Prostate gland (tissue), 2 donors: ENCODE measurements at regions not wholly inside any gene's neighbourhood (a gene's known extent, or its start where the extent isn't known, plus 50 kb on each side); places are given as distances from the start of the nearest gene placed in this dataset.

ENCODE experiments used
- DNase-seq: peaks from one replicate; pipeline ENCODE4 v3.0.0-alpha.2; 2019; ENCODE audit warnings: low spot score
- H3K27ac ChIP-seq, 2 donors: fragments of 200-600 bp; sonication (generic); 2 replicates each; pipeline ENCODE4 v1.5.1; 2017 to 2019
- H3K27me3 ChIP-seq: fragments of 200-600 bp; sonication (generic); replicated peaks from 2 replicates; pipeline ENCODE4 v1.5.1; 2019; ENCODE audit not compliant: insufficient read depth
- H3K36me3 ChIP-seq, 2 donors: fragments of 200-600 bp; sonication (generic); 1 replicate in 1 of 2; 2 replicates in 1 of 2; pipeline versions ENCODE4 v1.5.1 to v1.8.1; 2017 to 2019
- H3K4me1 ChIP-seq: fragments of 200-600 bp; sonication (generic); replicated peaks from 2 replicates; pipeline ENCODE4 v1.5.1; 2019
- H3K4me3 ChIP-seq, 2 donors: fragments of 200-600 bp; sonication (generic); 2 replicates each; pipeline ENCODE4 v1.5.1; 2017 to 2019
- H3K9me3 ChIP-seq: fragments of 200-600 bp; sonication (generic); 2 replicates; pipeline ENCODE4 v1.5.1; 2017
- CTCF ChIP-seq, 4 experiments: fragments of 200-600 bp in 2 of 4; fragments of 450-650 bp in 2 of 4; sonication (generic) in 2 of 4; IDR thresholded peaks; 1 replicate in 3 of 4; 2 replicates in 1 of 4; pipeline ENCODE4 v1.5.1; 2016 to 2019; ENCODE audit warnings: antibody characterized with exemption in 4 of 4, mild to moderate bottlenecking in 2 of 4, moderate library complexity in 2 of 4
- POLR2A ChIP-seq: fragments of 450-650 bp; IDR thresholded peaks from one replicate; pipeline ENCODE4 v1.6.1; 2016; ENCODE audit warnings: antibody characterized with exemption, mild to moderate bottlenecking
- POLR2AphosphoS5 ChIP-seq: sonication (generic); formaldehyde crosslinking; IDR thresholded peaks from one replicate; pipeline ENCODE4 v1.6.1; 2017; ENCODE audit warnings: antibody characterized with exemption
- WGBS: methylation state at CpG from one replicate; pipeline ENCODE4 v1.1.5; 2018; 5-methylcytosine and 5-hydroxymethylcytosine counted together
- intact Hi-C: fragments of 100-400 bp; cut with DNase I; formaldehyde crosslinking; loops from one replicate; pipeline ENCODE4 v1.14.2; 2022

- no peaks in the 10 kb centered on the region for H3K27me3 ChIP-seq
- no peak overlapping the region for H3K27ac ChIP-seq
- WGBS, result 68% methylated on average over 10 of the region's 10 CpGs
- intact Hi-C loops, result no loop called here
- no peak for DNase-seq
- no peak for TF ChIP-seq CTCF (IDR thresholded peaks at IDR 0.05)
- no peak for TF ChIP-seq POLR2AphosphoS5
- TF ChIP-seq POLR2A, result no peak
- no peaks in the 10 kb centered on the region for H3K9me3 ChIP-seq
- H3K36me3 ChIP-seq, result no peaks in the 10 kb centered on the region
- no peaks in the 10 kb centered on the region for H3K4me1 ChIP-seq
- no peak overlapping the region for H3K4me3 ChIP-seq
Observed at GRCh38 chr16:13561291-13562070, 358.5 kb upstream of the ERCC4 start.

GRCh38 chr16:13568803-13569202 lies 351.2 kb upstream of the ERCC4 start:
- Histone ChIP-seq H3K9me3 (no peaks in the 10 kb centered on the region), H3K4me3 (no peak overlapping the region), H3K27ac (no peak overlapping the region), H3K4me1 (no peaks in the 10 kb centered on the region), H3K27me3 (no peaks in the 10 kb centered on the region), H3K36me3 (no peaks in the 10 kb centered on the region)
- intact Hi-C loops, result no loop called here
- WGBS, result 93% methylated on average over 5 of the region's 5 CpGs
- TF ChIP-seq POLR2A (no peak), POLR2AphosphoS5 (no peak), CTCF (IDR thresholded peaks at IDR 0.05) (no peak)
- no peak for DNase-seq

- Histone ChIP-seq H3K27ac (no peak overlapping the region), H3K4me3 (no peak overlapping the region), H3K36me3 (no peaks in the 10 kb centered on the region), H3K9me3 (no peaks in the 10 kb centered on the region), H3K27me3 (no peaks in the 10 kb centered on the region), H3K4me1 (no peaks in the 10 kb centered on the region)
- 96% methylated on average over 4 of the region's 4 CpGs for whole genome bisulfite sequencing
- DNase-seq, result no peak
- intact Hi-C loops, result no loop called here
- TF ChIP-seq POLR2AphosphoS5 (no peak), CTCF (IDR thresholded peaks at IDR 0.05) (no peak), POLR2A (no peak)
Observed at GRCh38 chr16:13569986-13570385, 350.0 kb upstream of the ERCC4 start.

GRCh38 chr16:13571036-13571435 lies 348.9 kb upstream of the ERCC4 start:
- Histone ChIP-seq H3K27me3 (no peaks in the 10 kb centered on the region), H3K36me3 (no peaks in the 10 kb centered on the region), H3K4me3 (no peak overlapping the region), H3K27ac (no peak overlapping the region), H3K4me1 (no peaks in the 10 kb centered on the region), H3K9me3 (no peaks in the 10 kb centered on the region)
- TF ChIP-seq POLR2A (no peak), POLR2AphosphoS5 (no peak), CTCF (IDR thresholded peaks at IDR 0.05) (no peak)
- WGBS, result 70% methylated on average over 7 of the region's 7 CpGs
- no peak for DNase-seq
- intact Hi-C loops, result no loop called here

- WGBS, result 76% methylated on average over 3 of the region's 3 CpGs
- TF ChIP-seq CTCF (IDR thresholded peaks at IDR 0.05) (no peak), POLR2AphosphoS5 (no peak), POLR2A (no peak)
- no peaks in the 10 kb centered on the region for H3K4me1 ChIP-seq
- intact Hi-C loops, result no loop called here
- H3K27ac ChIP-seq, result no peak overlapping the region
- DNase-seq, result no peak
- no peaks in the 10 kb centered on the region for H3K36me3 ChIP-seq
- no peak overlapping the region for H3K4me3 ChIP-seq
- no peaks in the 10 kb centered on the region for H3K27me3 ChIP-seq
- no peaks in the 10 kb centered on the region for H3K9me3 ChIP-seq
Observed at GRCh38 chr16:13573903-13574302, 346.1 kb upstream of the ERCC4 start.
